ENCODE measurements at regions not wholly inside any gene's neighbourhood (a gene's known extent, or its start where the extent isn't known, plus 50 kb on each side); places are given as distances from the start of the nearest gene placed in this dataset.

DNA sequence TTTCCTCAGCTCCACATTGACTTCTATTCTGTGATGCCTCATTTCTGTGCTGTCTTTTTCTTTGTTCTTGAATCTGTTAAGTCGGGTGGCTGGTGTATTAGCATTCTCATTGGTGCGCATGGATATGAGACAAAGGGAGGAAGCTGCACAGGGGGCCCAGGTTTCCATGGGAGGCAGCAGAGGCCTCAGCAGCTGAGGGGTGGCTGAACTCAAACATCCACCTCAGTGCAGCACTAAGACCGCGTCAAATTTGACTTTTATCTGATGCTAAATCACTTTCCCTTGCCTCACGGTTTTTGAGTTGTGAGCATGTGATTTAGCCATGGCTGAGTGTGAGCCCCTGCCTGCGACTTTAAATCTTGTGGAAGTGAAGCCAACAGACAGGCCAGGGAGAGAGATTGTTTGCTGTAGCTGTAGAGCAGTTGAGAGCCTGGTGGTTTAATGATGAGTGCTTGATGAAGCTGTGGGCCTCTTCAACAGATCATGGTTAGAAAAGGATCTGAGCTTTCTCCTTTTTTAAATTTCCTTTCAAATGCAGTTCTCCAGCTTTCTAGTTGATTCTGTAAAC, 193.3 kb upstream of the ZNF804B start:
- CTCF ChIA-PET = interaction anchor here (0.7 kb wide), 1 partner anchor 11 kb away, joined by 3 read pairs; no protein-coding TSS in a partner anchor
- TF ChIP-seq PRDM1 (tag by site-specific recombination; IDR thresholded peaks at IDR 0.05) = no peak
- TF ChIP-seq ZNF146 (tag by site-specific recombination; IDR thresholded peaks at IDR 0.05) = no peak
- no peak for TF ChIP-seq ZNF549 (tag by site-specific recombination; IDR thresholded peaks at IDR 0.05)
- no peak for TF ChIP-seq HOXC10 (CRISPR knock-in tag; IDR thresholded peaks at IDR 0.05)
- TF ChIP-seq ZNF391 (tag by site-specific recombination; IDR thresholded peaks at IDR 0.05; ENCODE audit: borderline replicate concordance, low read depth) = no peak
- TF ChIP-seq, protein P1, sequence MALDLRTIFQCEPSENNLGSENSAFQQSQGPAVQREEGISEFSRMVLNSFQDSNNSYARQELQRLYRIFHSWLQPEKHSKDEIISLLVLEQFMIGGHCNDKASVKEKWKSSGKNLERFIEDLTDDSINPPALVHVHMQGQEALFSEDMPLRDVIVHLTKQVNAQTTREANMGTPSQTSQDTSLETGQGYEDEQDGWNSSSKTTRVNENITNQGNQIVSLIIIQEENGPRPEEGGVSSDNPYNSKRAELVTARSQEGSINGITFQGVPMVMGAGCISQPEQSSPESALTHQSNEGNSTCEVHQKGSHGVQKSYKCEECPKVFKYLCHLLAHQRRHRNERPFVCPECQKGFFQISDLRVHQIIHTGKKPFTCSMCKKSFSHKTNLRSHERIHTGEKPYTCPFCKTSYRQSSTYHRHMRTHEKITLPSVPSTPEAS (tag by site-specific recombination; IDR thresholded peaks at IDR 0.05) = no peak
- TF ChIP-seq ZNF670 (tag by site-specific recombination; IDR thresholded peaks at IDR 0.05; ENCODE audit: low read depth) = no peak
- TF ChIP-seq ZNF335 (tag by site-specific recombination; conservative IDR thresholded peaks at IDR 0.05) = no peak
- TF ChIP-seq ZNF660 (tag by site-specific recombination; IDR thresholded peaks at IDR 0.05) = no peak
- TF ChIP-seq ZSCAN16 (tag by site-specific recombination; IDR thresholded peaks at IDR 0.05) = no peak
- TF ChIP-seq, protein P2, sequence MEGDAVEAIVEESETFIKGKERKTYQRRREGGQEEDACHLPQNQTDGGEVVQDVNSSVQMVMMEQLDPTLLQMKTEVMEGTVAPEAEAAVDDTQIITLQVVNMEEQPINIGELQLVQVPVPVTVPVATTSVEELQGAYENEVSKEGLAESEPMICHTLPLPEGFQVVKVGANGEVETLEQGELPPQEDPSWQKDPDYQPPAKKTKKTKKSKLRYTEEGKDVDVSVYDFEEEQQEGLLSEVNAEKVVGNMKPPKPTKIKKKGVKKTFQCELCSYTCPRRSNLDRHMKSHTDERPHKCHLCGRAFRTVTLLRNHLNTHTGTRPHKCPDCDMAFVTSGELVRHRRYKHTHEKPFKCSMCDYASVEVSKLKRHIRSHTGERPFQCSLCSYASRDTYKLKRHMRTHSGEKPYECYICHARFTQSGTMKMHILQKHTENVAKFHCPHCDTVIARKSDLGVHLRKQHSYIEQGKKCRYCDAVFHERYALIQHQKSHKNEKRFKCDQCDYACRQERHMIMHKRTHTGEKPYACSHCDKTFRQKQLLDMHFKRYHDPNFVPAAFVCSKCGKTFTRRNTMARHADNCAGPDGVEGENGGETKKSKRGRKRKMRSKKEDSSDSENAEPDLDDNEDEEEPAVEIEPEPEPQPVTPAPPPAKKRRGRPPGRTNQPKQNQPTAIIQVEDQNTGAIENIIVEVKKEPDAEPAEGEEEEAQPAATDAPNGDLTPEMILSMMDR (tag by site-specific recombination; IDR thresholded peaks at IDR 0.05) = no peak
- no peak for TF ChIP-seq SP2 (tag by site-specific recombination; IDR thresholded peaks at IDR 0.05)
- no peak for TF ChIP-seq ZNF692 (tag by site-specific recombination; IDR thresholded peaks at IDR 0.05)
- no peak for TF ChIP-seq ZNF677 (tag by site-specific recombination; IDR thresholded peaks at IDR 0.05)
- no peak for TF ChIP-seq AEBP2 (tag by site-specific recombination; IDR thresholded peaks at IDR 0.05; ENCODE audit: borderline replicate concordance)
- no peak for TF ChIP-seq YY1 (tag by site-specific recombination; IDR thresholded peaks at IDR 0.05)
- no peak for TF ChIP-seq ZNF248 (tag by site-specific recombination; IDR thresholded peaks at IDR 0.05)
- TF ChIP-seq, protein P3, sequence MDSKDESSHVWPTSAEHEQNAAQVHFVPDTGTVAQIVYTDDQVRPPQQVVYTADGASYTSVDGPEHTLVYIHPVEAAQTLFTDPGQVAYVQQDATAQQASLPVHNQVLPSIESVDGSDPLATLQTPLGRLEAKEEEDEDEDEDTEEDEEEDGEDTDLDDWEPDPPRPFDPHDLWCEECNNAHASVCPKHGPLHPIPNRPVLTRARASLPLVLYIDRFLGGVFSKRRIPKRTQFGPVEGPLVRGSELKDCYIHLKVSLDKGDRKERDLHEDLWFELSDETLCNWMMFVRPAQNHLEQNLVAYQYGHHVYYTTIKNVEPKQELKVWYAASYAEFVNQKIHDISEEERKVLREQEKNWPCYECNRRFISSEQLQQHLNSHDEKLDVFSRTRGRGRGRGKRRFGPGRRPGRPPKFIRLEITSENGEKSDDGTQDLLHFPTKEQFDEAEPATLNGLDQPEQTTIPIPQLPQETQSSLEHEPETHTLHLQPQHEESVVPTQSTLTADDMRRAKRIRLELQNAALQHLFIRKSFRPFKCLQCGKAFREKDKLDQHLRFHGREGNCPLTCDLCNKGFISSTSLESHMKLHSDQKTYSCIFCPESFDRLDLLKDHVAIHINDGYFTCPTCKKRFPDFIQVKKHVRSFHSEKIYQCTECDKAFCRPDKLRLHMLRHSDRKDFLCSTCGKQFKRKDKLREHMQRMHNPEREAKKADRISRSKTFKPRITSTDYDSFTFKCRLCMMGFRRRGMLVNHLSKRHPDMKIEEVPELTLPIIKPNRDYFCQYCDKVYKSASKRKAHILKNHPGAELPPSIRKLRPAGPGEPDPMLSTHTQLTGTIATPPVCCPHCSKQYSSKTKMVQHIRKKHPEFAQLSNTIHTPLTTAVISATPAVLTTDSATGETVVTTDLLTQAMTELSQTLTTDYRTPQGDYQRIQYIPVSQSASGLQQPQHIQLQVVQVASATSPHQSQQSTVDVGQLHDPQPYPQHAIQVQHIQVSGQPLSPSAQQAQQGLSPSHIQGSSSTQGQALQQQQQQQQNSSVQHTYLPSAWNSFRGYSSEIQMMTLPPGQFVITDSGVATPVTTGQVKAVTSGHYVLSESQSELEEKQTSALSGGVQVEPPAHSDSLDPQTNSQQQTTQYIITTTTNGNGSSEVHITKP (tag by site-specific recombination; IDR thresholded peaks at IDR 0.05) = no peak
- TF ChIP-seq ZFHX2 (tag by site-specific recombination; conservative IDR thresholded peaks at IDR 0.05) = no peak

More for the DNA sequence above, 193.3 kb upstream of the ZNF804B start:
- no peak overlapping the region for H3K4me3 ChIP-seq (ENCODE audit: low read depth, low read length)
- H3K36me3 ChIP-seq (ENCODE audit: control insufficient read depth in 2 of 2, insufficient read depth in 1 of 2, low read length in 2 of 2) = no peaks in the 10 kb centered on the region
- no peak overlapping the region for H3K27ac ChIP-seq (ENCODE audit: extremely low read depth, low read depth, low read length)
- POLR2A ChIA-PET = no interaction called here
- no peaks in the 10 kb centered on the region for H3K9me3 ChIP-seq (ENCODE audit: control insufficient read depth, insufficient read depth, low read depth, low read length)
- H3K4me1 ChIP-seq (ENCODE audit: control insufficient read depth, insufficient read depth, low read length) = no peaks in the 10 kb centered on the region
